GM21717 (cell line): ENCODE measurements at regions not wholly inside any gene's neighbourhood (a gene's known extent, or its start where the extent isn't known, plus 50 kb on each side); places are given as distances from the start of the nearest gene placed in this dataset.
"Not testable (repeated sequence)": the region's sequence is repeated elsewhere in the genome, so short reads cannot be mapped to it uniquely, and the experiment has no call there.

Experiments
- ATAC-seq: cut with Tn5 transposase; IDR thresholded peaks from one replicate; pipeline ENCODE4 v1.9.1; 2021; ENCODE audit warnings: mild to moderate bottlenecking, moderate library complexity; ENCODE audit not compliant: unreplicated experiment

DNA sequence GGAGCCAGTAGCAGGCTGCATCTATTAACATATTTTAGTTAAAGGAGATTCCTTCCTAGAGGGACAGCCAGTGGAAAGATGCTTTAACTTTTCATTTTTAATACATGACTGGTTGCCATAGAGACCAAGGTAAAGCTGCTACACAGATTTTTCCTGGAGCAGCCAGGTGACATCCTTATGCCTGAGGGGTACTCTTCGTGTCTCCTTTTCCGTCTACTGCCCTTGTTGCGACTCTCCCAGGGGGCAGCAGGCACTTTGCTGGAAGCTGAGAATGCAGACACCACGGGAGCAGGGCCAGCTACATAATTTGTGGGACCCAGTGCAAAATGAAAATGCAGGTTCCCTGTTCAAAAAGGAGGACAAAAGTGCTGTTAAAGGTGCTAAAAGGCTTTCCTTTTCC, 340.4 kb downstream of the CEP170 start:
- ATAC-seq = not testable (repeated sequence)

DNA sequence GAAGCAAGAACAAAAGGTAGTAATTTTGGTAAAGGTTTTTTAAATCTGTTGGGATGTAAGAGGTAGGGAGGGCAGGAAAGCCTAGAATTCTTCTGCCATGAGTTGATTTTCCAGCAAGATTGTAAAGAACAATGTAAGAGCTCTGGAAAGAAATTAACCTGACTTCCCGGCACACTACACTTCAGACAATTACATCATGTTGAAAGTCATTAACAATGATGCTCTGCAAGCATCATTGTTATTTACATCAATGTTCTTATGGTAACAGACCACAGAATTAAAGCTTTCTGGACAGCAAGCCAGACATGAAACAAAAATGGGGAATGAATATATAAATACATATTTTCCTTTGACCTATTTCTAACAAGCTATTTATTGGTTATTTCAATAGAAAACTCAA, 342.2 kb downstream of the CEP170 start:
- ATAC-seq = not testable (repeated sequence)

DNA sequence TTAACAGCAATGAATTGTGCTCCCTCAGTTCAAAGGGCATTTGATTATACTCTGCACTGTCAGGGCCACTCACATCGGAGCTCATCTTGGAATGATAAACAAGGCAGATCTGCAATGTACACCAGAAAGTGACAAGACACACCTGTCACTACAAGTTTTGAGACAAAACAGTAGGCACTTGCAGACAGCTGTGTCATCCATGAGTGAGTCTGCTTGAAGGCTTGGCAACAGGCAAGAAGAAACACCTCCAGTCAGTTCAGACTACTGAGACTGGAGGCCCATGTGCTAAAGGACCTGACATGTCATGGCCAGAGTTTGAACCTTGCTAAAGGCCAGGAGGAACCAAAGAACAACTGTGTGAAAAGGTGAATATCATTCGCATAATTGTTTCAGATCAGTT, 354.5 kb downstream of the CEP170 start:
- not testable (repeated sequence) for ATAC-seq

DNA sequence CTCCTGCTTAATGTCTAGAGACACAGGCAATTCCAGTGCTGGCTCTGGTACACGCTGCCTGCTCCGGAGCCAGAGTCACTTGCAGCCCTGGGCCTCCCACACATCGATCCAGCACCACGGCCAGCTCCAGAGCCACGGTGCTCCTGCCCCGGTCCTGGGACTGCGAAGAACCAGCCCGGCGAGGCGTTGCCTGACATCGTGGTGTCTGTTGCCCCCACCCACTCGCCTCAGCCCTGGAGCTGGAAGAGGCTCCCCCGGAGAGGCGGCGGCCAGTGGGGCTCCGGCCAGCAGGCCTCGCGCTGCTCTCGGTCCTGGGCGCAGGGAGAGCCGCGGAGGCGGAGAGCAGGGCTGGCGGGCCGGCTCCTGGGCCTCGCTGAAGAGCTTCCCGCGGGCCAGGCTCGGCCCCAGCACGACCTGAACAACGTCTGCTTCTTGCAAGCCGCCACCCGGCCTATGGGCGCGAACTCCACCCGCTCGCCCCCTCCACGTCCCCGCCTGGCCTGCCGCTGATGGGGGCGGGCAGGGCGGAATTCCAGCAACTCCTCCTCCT, 364.8 kb downstream of the CEP170 start:
- ATAC-seq = no peak

DNA sequence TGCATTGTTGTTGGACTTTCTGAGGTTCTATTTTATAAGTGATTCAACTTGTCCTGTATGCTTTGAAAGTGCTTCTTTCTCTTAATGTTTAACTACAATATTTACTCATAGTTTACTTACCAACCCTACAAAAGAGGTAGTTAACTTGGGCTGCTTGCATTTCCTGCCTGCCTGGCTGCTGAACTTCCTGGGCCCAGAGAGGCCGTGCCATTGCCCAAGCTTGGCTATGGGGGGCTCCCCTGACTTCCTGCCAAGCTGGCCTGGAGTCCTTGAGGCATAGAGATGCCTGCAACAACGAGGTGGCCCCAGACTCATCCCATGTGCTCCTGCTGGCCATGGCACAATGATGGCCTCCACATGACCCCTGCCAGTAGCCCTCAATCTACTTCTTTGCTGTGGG, 361.6 kb upstream of the PLD5 start:
- peak; percentile 63 for ATAC-seq

DNA sequence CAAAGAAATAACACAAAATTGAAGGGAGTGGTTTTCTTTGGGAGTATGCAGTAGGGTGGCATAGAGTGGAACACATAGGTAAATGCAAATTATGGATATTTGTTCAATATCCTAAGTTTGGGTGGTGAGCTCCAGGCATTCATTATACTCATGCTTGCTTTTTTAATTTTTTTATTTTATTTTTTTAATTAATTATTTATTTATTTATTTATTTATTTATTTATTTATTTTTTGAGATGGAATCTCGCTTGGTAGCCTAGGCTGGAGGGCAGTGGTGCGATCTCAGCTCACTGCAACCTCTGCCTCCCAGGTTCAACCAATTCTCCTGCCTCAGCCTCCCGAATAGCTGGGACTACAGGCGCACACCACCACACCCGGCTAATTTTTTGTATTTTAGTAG, 355.5 kb upstream of the PLD5 start:
- ATAC-seq = not testable (repeated sequence)

DNA sequence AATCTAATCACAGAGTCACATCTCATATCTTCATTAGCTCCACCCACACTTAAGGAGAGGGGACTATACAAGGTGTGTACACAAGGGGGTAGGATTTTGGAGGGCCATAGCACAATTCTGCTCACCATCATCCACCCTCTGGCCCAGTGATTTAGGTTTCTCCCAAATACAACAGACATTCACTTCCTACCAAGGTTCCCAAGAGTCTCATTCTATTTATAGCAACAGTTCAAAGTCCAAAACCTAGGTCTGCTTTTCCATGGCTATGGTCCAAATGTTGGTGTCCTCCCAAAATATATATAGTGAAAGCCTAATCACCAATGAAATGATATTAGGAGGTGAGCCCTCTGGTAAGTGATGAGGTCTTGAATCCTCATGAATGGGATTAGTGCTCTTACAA, 353.2 kb upstream of the PLD5 start:
- no peak for ATAC-seq

DNA sequence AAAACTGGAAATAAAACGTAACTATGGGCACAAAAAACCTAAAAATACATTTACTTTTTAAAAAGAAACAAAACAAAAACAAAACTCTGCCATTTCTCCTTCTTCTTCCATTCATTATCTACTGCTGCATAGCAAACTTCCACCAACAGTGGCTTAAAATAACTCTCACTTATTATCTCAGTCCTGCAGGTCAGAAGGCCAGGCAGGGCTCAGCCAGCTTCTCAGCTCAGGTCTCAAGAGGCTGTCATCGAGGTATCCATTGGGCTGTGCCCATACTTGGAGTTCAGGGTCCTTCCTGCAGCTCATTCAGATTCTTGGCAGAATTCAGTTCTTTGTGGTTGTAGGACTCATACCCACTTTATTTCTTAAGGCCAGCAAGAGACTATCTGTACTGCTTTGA, 352.7 kb upstream of the PLD5 start:
- ATAC-seq = no peak

DNA sequence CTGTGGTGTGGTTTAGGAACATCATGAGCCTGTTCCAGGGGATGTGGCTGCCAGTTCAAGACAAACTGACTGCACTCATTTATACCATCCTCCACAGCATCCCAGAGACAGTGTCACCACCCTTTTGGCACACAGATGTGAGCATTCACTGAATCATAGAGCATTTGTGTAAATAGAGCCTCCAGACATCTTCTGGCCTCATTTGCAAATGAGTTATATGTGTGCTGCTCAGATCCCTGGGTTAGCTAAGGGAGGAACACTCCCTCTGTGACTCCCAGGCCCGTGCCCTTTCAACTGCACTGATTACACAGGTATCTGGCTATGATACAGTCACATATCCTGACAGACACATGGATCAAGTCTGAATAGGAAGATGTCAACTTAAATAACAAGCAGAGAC, 351.5 kb upstream of the PLD5 start:
- ATAC-seq = no peak

DNA sequence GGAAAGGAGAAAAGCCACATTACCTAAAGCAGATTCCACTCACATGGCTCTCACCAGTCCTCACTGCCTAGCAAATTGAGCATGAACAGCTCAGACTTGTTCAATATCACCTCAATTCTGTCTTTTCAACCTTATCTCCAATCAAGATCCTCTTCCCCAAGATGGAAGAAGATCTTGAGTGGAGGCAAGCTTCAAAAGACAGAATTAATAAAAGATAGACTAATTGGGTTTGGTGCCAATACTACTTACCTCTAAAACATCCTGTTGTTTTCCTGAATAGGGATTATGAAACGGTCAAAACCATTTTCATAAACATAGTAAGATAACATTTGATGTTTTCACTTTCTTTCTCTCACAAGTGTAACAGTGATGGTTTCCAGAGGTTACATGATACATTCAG, 349.2 kb upstream of the PLD5 start:
- no peak for ATAC-seq

DNA sequence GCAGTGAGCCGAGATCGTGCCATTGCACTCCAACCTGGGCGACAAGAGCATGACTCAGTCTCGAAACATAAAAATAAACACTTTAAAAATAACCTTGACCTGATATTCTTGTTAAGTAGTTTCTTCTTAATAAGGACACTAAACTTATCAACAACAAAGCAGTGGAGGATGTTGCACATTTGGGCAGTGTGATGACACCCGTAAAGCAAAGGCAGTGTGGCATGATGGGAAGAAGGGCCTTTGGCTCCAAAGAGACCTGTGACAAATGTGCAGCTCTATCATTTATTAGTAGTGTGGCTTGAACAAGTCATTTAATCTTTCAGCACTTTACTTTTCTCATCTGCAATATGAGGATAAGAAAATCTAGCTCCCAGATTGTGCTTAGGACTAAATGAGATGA, 348.0 kb upstream of the PLD5 start:
- ATAC-seq = no peak

DNA sequence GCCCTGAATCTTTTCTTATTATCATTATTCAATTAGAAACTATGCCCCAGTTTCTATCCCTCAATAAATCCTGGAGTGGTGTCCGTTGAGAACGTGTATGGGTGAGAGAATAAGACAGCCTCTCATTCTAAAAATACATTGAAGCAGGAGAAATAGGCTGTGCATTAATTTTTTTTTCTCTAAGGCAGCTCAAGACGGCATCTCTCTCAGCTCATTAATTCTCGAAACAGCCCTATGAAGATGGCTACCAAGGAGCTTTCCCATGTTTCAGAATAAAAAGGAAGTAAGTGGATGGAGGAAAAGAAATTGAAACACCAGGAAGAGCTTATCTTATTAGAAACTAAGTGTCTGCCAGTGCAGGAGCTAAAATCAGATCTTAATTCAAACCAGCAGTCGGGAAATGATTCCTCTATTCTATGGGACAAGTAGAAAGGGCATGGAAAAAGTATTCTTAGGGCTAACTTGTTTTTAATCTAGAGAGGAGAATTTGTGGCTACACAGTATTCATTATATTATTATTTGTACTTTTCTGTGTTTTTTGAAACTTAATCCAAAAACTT, 347.1 kb upstream of the PLD5 start:
- no peak for ATAC-seq

DNA sequence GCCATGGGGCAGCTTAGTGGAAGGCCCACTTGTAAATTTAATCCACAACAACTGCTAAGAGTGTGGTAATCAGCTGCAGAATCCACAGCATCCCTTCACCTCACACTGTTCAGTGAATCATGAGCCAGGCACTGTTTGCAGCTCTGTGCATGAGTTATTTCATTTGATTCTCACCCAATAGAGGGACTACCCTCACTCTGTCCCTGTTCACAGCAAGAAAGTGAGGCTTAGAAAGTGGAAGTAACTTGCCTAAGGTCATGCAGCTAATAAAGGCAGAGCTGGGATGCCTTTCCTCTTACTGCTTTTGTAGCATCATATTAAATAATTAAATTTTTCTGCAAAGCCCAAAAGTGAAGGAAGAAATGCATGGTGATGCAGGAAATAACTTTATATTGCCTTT, 346.5 kb upstream of the PLD5 start:
- ATAC-seq = no peak

DNA sequence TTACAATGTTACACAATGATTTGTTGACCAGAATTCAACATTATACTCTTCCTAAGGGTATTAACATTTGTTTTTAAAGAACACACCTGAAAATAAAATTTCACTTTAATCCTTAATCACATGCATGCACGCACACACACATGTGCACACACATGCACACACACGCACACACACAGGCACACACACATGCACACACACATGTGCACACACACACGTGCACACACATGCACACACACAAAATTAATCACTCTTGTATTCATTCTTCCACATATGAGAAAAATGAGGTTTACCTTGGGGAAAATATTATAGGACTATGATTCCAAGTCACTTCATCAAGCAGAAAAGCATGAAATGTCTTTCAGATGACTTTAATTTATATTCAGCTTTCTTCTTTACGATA, 331.8 kb upstream of the PLD5 start:
- no peak for ATAC-seq

DNA sequence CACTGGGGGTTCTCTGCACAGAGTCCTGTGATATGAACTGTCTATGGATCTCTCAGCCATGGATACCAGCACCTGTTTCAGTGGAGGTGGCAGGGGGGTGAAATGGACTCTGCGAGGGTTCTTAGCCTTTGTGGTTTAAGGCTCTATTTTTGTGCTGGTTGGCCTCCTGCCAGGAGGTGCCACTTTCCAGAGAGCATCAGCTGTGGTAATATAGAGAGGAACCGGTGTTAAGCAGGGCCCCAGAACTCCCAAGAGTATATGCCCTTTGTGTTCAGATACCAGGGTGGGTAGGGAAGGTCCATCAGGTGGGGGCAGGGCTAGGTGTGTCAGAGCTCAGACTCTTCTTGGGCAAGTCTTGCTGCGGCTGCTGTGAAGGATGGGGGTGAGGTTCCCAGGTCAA, 330.0 kb upstream of the PLD5 start:
- ATAC-seq = no peak

DNA sequence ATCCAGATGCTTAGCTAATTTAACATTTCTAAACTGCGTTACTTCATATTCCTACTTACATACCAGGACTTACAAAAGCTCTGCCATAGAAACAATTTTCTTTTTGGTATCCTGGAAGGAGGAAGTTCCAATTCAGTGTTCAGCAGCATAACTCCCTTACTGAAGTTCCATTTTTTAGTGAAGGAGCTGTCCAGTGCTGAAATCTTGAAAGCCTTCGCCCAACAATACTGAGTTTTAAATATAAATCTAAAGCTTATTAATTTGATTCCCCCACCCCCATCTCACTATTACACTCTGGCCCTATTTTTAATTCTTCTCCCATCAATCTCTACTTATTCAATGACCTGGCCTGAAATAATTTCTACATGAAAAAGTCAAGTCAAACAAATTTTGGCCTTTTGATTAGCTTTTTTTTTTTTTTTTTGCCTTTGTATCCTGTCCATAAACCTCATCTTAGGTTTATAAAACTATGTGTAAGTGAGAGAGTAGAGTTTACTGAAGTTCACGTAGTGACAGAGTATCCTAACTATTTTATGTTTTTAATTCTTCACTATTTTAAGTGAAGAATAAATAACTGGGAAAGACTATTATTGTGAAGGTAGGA, 323.0 kb upstream of the PLD5 start:
- no peak for ATAC-seq

DNA sequence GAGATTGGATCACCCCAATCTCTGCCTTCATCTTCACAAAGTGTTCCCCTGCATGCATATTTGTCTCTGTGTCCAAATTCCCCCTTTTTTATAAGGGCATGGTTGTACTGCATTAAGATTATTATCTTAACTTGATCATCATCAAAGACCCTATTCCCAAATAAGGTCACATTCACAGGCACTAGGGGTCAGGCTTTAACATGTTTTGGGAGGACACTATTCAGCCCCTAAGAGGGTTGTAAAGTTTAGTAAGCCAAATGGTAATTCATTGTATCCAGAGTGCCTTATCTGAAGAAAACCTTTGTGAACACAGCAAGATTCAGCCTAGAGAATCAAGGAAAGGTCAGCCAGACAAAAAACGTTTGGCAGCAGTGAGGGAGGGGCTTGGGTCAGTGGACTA, 317.6 kb upstream of the PLD5 start:
- no peak for ATAC-seq

DNA sequence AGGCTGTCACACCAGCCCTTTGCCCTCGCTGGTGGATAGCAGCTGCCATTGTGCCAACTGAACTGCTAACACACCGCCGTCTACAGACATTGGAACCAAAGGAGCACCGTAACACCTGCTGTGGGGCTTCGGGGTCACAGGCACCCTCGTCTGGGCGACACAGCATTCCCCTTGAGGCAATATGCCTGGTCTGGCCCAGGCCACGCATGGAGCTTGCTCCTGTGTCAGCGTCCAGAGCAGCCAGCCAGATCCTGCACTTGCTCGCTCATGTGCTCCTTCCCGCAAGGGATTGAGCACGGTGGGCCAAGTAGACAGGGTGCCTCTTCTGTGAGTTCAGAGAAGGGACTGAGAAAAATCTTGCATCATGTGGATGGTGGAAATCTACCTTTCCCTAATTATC, 314.6 kb upstream of the PLD5 start:
- ATAC-seq = no peak

DNA sequence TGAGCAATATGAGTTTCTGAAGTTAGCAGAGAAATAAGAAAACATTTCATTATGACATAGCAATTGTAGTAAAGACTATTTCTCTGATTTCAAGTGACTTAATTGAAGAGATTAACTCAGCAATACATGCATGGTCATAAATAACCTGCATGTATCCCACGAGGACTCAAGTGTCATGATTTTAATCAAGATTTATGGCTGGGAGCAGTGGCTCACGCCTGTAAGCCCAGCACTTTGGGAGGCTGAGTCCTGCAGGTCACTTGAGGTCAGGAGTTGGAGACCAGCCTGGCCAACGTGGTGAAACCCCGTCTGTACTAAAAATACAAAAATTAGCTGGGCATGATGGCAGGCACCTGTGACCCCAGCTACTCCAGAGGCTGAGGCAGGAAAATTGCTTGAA, 311.9 kb upstream of the PLD5 start:
- no peak for ATAC-seq

DNA sequence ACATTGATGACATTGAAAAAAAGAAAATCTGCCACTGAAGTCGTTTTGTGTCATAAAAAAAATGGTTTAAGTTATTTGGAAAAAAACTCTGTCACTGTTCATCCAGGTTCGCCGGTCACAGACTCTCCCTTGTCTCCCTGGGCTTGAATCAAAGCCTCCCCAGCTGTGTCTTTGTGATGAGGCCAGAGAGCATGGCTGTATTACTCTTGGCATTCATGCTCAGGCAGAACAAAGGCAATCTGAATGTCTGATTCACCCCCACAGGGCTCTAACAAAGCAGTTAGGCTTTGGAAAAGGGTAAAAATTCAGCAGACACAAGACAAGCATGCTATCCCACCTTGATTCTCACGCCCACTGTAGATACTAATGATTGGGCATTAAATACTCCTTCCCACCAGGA, 304.3 kb upstream of the PLD5 start:
- ATAC-seq = no peak

DNA sequence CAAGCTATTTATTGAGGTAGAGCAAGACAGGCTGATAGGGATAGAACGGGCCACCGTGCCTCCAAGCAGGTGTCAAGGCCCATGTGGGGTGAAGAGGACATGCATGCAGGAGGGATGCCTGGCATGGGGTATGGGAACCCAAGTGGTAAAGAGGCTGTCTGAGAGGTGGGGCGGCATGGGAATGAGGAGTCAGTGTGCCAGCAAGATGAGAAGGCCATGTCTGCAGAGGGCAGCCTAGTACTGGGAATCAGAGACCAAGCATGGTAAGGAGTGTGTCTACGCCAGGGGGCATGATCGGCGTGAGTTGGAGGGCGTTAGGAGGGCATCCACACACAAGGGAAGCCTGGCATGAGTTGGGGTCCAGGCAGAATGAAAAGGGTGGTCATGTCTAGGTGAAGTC, 303.7 kb upstream of the PLD5 start:
- ATAC-seq = no peak

DNA sequence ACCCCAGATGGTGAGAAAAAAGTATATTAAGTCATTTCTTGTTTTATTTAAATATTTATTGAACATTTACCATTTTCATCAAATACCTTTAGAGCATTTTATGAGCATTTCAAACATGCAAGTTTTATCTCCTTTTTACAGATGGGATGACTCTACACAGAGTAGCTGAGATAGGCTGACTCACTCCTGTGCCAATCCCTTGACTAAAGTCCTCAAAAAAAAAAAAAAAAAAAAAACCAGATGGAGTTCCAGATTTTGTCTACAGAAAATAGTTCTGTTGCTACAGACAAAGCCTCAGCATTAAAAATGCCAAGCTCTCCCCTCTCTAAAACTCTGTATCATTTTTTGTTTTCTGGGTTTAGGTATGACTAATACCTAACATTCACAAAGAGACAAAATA, 303.0 kb upstream of the PLD5 start:
- no peak for ATAC-seq

DNA sequence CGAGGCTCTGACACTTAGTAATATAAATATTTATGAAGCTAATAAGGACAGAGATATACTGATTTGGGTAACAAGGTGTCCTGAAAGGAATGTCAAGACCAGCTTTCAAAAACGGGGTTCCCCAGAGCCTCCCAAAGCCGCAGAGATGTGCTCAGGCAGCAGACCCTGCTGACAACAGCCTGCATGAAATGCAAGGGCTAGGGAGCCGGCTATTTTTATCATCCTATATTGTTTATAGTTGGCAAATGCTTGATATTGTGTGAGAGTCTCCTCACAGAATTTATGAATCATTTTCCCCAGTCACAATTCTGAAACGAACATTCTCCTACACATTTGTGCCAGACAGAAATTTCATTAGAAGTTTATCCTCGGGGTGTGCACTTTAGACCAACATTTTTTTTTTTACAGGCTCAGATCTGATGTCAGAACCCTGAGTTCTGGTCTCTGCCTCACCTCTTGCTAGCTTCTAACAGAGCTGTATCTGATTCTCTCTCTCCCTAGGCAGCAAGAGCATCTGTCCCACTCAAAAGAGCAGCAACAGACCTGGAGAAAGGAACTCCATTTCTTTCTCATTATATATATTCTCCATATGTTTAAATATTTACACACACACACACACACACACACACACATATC, 302.3 kb upstream of the PLD5 start:
- no peak for ATAC-seq
